GM19395 (cell line): ENCODE measurements at regions not wholly inside any gene's neighbourhood (a gene's known extent, or its start where the extent isn't known, plus 50 kb on each side); places are given as distances from the start of the nearest gene placed in this dataset.

Experiments
- ATAC-seq: cut with Tn5 transposase; IDR thresholded peaks from one replicate; pipeline ENCODE4 v1.9.1; 2021; ENCODE audit warnings: mild to moderate bottlenecking, moderate library complexity; ENCODE audit not compliant: unreplicated experiment

GRCh38 chr18:78511666-78512601 is 467.7 kb upstream of the SALL3 start:
- ATAC-seq: no peak

- ATAC-seq: no peak
These were observed 464.5 kb upstream of the SALL3 start for GRCh38 chr18:78514910-78515670.

- no peak for ATAC-seq
These were observed 462.3 kb upstream of the SALL3 start for GRCh38 chr18:78517328-78517727.

GRCh38 chr18:78517973-78518372 is 461.6 kb upstream of the SALL3 start:
- no peak for ATAC-seq

GRCh38 chr18:78518805-78519204 is 460.8 kb upstream of the SALL3 start:
- no peak for ATAC-seq

- no peak for ATAC-seq
These were observed 460.1 kb upstream of the SALL3 start for GRCh38 chr18:78519394-78520062.

GRCh38 chr18:78521136-78521535 is 458.5 kb upstream of the SALL3 start:
- ATAC-seq: no peak

- ATAC-seq: no peak
These were observed 457.9 kb upstream of the SALL3 start for GRCh38 chr18:78521744-78522143.

GRCh38 chr18:78522507-78522906 is 457.1 kb upstream of the SALL3 start:
- no peak for ATAC-seq

- no peak for ATAC-seq
These were observed 455.8 kb upstream of the SALL3 start for GRCh38 chr18:78523850-78524249.

- ATAC-seq: no peak
These were observed 454.1 kb upstream of the SALL3 start for GRCh38 chr18:78525366-78526111.

- no peak for ATAC-seq
These were observed 453.3 kb upstream of the SALL3 start for GRCh38 chr18:78526275-78526674.

GRCh38 chr18:78526923-78527711 is 452.5 kb upstream of the SALL3 start:
- ATAC-seq: no peak

- no peak for ATAC-seq
These were observed 451.6 kb upstream of the SALL3 start for GRCh38 chr18:78527984-78528383.

GRCh38 chr18:78528411-78529258 is 451.0 kb upstream of the SALL3 start:
- ATAC-seq: no peak

- ATAC-seq: no peak
These were observed 448.0 kb upstream of the SALL3 start for GRCh38 chr18:78531637-78532036.

GRCh38 chr18:78538669-78539440 is 440.8 kb upstream of the SALL3 start:
- no peak for ATAC-seq
